BJ (cell line): ENCODE measurements at regions not wholly inside any gene's neighbourhood (a gene's known extent, or its start where the extent isn't known, plus 50 kb on each side); places are given as distances from the start of the nearest gene placed in this dataset.

ENCODE experiments used
- CTCF ChIA-PET: fragments of 350-600 bp; formaldehyde crosslinking; extraction: SDS; loops from one replicate; lab custom pipeline; 2021; ENCODE audit warnings: antibody characterized with exemption, inconsistent platforms; lab: Yijun Ruan, JAX
- POLR2A ChIA-PET: fragments of 300-600 bp; sonication (Branson Sonifier 250); formaldehyde crosslinking; extraction: SDS; loops from one replicate; lab custom pipeline; 2021; ENCODE audit warnings: antibody characterized with exemption; lab: Charles Lee
- DNase-seq: peaks from one replicate; pipeline ENCODE4 v3.0.0-alpha.2; 2011; ENCODE audit warnings: low read depth
- H3K27me3 ChIP-seq: 2 replicates; pipeline ENCODE4 v1.6.0; 2011; ENCODE audit warnings: low read length; ENCODE audit not compliant: control insufficient read depth, insufficient read depth
- H3K36me3 ChIP-seq: 2 replicates; pipeline ENCODE4 v1.5.1; 2011; ENCODE audit warnings: low read length; ENCODE audit not compliant: control insufficient read depth, insufficient read depth
- H3K4me3 ChIP-seq: 2 replicates; pipeline ENCODE4 v1.5.1; 2011; ENCODE audit warnings: low read depth, mild to moderate bottlenecking, control low read depth, low read length
- TF ChIP-seq, protein P1 (sequence below): IDR thresholded peaks from 2 replicates; pipeline ENCODE4 v1.5.1; 2011; ENCODE audit warnings: low read depth, mild to moderate bottlenecking, control low read depth, inconsistent platforms, low read length, moderate library complexity; ENCODE audit not compliant: insufficient read depth

DNA sequence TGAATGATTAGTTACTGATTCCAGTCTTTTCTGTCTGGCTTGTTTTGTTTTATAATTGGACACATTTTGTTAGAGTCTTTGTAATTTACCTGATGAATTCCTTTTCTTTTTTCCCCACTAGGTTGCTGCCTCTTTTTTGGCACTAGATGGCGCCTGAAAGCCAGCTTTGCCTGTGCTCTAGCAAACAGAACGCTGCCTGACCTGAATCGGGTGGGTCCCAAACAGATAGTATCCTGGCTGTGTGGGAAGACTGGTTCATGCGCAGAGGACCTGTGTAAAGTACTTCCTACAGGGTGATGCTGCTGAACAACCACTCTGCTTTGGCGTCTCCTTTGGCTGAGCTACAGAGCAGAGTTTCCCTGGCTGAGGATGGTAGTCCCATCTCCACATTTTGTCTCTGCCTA lies 288.2 kb downstream of the IKZF2 start:
- CTCF ChIA-PET, result no interaction called here
- TF ChIP-seq, protein P1, sequence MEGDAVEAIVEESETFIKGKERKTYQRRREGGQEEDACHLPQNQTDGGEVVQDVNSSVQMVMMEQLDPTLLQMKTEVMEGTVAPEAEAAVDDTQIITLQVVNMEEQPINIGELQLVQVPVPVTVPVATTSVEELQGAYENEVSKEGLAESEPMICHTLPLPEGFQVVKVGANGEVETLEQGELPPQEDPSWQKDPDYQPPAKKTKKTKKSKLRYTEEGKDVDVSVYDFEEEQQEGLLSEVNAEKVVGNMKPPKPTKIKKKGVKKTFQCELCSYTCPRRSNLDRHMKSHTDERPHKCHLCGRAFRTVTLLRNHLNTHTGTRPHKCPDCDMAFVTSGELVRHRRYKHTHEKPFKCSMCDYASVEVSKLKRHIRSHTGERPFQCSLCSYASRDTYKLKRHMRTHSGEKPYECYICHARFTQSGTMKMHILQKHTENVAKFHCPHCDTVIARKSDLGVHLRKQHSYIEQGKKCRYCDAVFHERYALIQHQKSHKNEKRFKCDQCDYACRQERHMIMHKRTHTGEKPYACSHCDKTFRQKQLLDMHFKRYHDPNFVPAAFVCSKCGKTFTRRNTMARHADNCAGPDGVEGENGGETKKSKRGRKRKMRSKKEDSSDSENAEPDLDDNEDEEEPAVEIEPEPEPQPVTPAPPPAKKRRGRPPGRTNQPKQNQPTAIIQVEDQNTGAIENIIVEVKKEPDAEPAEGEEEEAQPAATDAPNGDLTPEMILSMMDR, result peak; percentile 36
- no peaks in the 10 kb centered on the region for H3K36me3 ChIP-seq
- DNase-seq, result no peak
- H3K4me3 ChIP-seq, result no peak overlapping the region
- no peaks in the 10 kb centered on the region for H3K27me3 ChIP-seq
- POLR2A ChIA-PET, result no interaction called here

DNA sequence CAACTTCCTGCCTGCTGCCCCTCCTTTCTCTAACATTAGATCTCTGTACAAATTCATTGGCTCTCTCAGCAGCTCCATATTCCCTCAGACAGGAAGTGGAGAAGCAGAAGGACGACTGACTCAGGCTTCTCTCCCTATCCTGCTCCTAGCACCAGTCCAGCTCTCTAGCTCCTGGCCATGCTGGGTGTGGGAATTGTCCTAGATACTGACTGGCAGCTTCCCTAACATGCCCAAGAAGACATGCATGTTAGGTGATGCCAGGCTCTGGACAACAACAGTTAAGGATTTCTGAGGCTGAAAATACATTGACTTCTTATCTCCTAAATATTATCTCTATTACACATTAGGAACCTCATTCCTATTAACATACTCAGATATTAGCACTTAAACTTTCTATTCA lies 292.9 kb downstream of the IKZF2 start:
- POLR2A ChIA-PET, result no interaction called here
- Histone ChIP-seq H3K36me3 (no peaks in the 10 kb centered on the region), H3K27me3 (no peaks in the 10 kb centered on the region), H3K4me3 (no peak overlapping the region)
- CTCF ChIA-PET, result no interaction called here
- DNase-seq, result no peak
- TF ChIP-seq, protein P1, result no peak

DNA sequence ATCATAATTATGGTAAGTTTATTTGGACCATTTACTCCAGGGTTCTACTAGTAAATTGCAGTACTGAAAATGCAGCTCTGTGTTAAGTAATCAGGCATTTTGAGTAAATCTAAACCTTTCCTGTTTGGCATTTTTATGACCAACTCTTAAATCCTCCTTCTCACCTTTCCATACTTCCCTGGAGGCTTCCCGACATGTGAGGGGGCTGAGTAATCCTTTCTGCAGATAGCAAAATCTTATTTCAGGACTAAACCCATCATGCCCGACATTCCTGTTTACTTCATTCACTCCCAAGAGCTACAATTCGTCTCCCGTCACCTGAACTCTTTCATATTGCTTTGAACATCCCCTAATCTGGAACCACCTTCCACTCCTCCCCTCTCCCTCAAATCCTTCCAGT lies 296.6 kb downstream of the IKZF2 start:
- ChIA-PET CTCF (no interaction called here), POLR2A (no interaction called here)
- TF ChIP-seq, protein P1, result no peak

DNA sequence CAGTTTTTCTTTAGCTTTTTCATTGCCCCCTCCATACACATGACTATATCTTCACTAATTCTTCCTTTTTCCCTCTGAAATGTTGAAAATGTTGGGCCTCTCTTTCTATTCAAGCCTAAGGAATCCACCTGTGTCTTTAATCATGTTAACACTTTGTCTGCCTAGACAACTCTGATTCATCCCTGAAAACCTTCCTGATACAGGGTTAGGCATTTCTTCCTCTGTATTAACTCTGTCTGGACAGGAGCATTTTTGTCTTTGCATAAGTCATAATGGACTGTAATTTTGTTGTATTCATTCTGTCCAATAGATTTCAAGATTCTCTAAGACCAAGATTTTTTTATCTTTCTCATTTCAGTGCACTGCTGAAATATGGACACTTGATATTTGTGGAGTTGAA lies 297.3 kb downstream of the IKZF2 start:
- no peak for DNase-seq
- H3K4me3 ChIP-seq, result no peak overlapping the region
- no peaks in the 10 kb centered on the region for H3K27me3 ChIP-seq
- no peaks in the 10 kb centered on the region for H3K36me3 ChIP-seq
- ChIA-PET POLR2A (no interaction called here), CTCF (interaction anchor here (1.0 kb wide), 1 partner anchor 14 kb away, joined by 4 read pairs; no protein-coding TSS in a partner anchor)
- TF ChIP-seq, protein P1, result no peak

More for the DNA sequence above, 296.6 kb downstream of the IKZF2 start:
- H3K36me3 ChIP-seq, result no peaks in the 10 kb centered on the region
- no peaks in the 10 kb centered on the region for H3K27me3 ChIP-seq
- no peak for DNase-seq
- no peak overlapping the region for H3K4me3 ChIP-seq

DNA sequence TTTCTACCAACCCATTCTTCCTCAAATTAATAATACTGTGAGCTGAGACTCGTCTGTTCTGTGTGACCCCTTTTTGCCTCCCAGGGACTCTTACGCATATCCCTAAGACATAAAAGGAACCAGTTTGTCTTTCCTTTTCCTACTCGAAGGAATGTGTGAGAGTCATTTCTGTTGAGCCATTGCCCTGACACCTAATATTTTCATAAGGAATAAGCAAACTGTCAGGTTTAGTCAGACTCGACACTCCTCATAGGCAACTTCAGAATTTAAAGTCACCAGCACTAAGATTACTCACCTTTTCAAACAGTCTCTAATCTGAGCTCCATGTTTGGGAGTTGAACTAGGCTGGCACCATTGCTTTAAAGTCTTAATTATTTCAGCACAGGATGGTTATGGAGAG lies 305.5 kb downstream of the IKZF2 start:
- Histone ChIP-seq H3K36me3 (no peaks in the 10 kb centered on the region), H3K27me3 (no peaks in the 10 kb centered on the region; the same call in 1 of the 2 replicates), H3K4me3 (no peak overlapping the region)
- POLR2A ChIA-PET, result no interaction called here
- DNase-seq, result peak; percentile 14
- CTCF ChIA-PET, result interaction anchor here (1.0 to 1.5 kb wide), 2 partner anchors 69 to 307 kb away, joined by 4 read pairs; no protein-coding TSS in a partner anchor
- TF ChIP-seq, protein P1, result no peak
